PFSK-1 (cell line): ENCODE measurements at regions not wholly inside any gene's neighbourhood (a gene's known extent, or its start where the extent isn't known, plus 50 kb on each side); places are given as distances from the start of the nearest gene placed in this dataset.

Experiments used
- FOXP2 ChIP-seq: optimal IDR thresholded peaks from 2 replicates; pipeline ENCODE3; 2011; ENCODE audit warnings: borderline replicate concordance, control low read depth, inconsistent platforms; ENCODE audit not compliant: insufficient read depth; ENCODE audit errors: extremely low read length, extremely low read depth
- POLR2AphosphoS5 ChIP-seq: IDR thresholded peaks from 2 replicates; pipeline ENCODE4 v1.6.1; 2012; ENCODE audit warnings: low read depth, mild to moderate bottlenecking, control low read depth, low read length, moderate library complexity
- REST ChIP-seq, 2 experiments: IDR thresholded peaks; 2 replicates each; pipeline versions ENCODE4 v1.6.1 to v1.8.0; 2011 to 2012; ENCODE audit warnings: low read depth in 2 of 2, low read length in 2 of 2, control low read depth in 1 of 2, inconsistent platforms in 1 of 2, mild to moderate bottlenecking in 1 of 2, moderate library complexity in 1 of 2; ENCODE audit not compliant: insufficient read depth in 1 of 2
- SIN3A ChIP-seq: IDR thresholded peaks from 2 replicates; pipeline ENCODE4 v1.6.1; 2012; ENCODE audit warnings: mild to moderate bottlenecking, low read length, moderate library complexity, borderline replicate concordance; ENCODE audit not compliant: insufficient read depth
- TAF1 ChIP-seq: IDR thresholded peaks from 2 replicates; pipeline ENCODE4 v1.6.1; 2012; ENCODE audit warnings: low read length, control low read depth, borderline replicate concordance; ENCODE audit not compliant: insufficient read depth

DNA sequence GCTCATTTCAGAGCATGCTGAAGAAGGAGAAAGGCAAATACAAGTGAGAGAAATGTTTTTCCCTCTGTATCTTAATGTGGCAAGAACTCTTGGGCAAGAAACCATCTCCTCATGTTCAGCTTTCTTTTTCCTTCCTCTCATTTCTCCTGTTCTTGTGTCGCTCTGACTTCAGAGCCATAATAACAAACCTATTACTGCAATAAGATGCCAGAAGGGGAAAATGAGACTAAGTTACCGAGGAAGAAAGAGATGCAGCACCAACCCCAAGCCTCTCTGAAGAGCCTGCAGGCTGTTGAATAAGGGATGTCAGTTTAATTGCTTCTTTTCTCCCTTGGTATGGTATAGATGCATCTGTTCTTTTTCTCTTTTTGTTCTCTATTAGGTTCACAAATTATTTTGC, 170.1 kb upstream of the GLRA1 start:
- TF ChIP-seq REST (IDR thresholded peaks at IDR 0.05; ENCODE audit: insufficient read depth in 1 of 2, low read depth in 2 of 2, low read length in 2 of 2) (no peak), FOXP2 (no peak), TAF1 (no peak), SIN3A (no peak), POLR2AphosphoS5 (no peak)

DNA sequence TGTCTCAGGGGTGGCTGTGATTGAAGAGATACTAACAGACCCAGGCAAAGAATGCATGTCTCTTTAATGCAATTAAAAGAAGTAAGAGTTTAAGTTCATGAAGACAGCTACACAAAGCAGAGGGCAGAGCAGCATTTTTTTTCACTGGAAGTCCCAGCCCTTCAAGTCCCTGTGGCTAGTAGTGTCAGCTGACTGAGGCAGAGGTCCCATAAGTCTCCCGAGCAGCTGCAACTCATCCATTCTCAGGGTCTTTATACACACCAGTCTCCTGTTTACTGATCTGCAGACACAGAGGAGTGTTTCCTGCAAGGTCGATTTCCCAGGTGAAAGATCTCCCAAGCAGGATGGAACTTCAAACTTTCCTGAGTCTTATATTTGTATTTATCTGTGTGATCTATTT, 169.4 kb upstream of the GLRA1 start:
- TF ChIP-seq SIN3A (no peak), POLR2AphosphoS5 (no peak), TAF1 (no peak)

DNA sequence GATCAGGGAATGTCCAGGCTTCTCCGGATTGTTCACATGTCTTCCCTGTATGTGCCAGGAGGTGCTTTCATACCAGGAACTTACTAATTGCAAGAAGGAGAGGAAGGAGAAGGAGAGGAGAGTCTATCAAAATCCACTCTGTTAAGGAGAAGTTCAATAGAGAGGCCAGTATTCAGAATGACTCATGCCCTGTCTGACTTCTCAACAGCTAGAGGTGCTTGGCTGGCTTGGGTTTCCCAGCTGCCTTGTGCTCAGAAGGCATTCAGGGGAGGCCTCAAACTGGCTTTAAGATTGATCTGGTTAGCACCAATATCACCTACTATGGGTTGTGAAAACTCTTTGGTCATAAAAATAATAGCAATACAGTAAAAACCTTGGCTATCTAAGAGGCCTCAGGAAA, 167.9 kb upstream of the GLRA1 start:
- TF ChIP-seq TAF1 = no peak
- TF ChIP-seq FOXP2 = no peak
- no peak for TF ChIP-seq POLR2AphosphoS5
- no peak for TF ChIP-seq SIN3A
- TF ChIP-seq REST (IDR thresholded peaks at IDR 0.05; ENCODE audit: insufficient read depth in 1 of 2, low read depth in 2 of 2, low read length in 2 of 2) = no peak

DNA sequence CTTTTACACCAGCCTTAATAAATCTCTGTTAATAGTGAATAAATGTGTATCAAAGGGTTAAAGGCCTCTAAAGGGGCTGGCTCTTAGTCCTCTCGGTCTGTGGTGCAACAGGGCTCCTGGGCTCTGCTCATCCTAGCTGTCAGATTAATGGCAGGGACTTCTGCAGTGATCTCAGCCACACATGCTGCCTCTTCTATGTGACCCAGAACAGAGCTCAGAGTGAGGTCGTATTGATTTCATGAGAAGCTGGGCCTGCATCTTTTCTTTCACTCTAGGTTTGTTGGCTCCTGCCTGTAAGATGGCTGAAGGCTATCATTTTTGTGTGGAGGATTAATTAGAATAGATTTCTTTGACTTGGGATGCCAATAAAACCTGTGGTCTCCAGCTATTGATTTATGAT, 165.0 kb upstream of the GLRA1 start:
- TF ChIP-seq FOXP2 = no peak
- TF ChIP-seq REST (IDR thresholded peaks at IDR 0.05; ENCODE audit: insufficient read depth in 1 of 2, low read depth in 2 of 2, low read length in 2 of 2) = no peak
- TF ChIP-seq TAF1 = no peak
- TF ChIP-seq POLR2AphosphoS5 = no peak
- TF ChIP-seq SIN3A = no peak

DNA sequence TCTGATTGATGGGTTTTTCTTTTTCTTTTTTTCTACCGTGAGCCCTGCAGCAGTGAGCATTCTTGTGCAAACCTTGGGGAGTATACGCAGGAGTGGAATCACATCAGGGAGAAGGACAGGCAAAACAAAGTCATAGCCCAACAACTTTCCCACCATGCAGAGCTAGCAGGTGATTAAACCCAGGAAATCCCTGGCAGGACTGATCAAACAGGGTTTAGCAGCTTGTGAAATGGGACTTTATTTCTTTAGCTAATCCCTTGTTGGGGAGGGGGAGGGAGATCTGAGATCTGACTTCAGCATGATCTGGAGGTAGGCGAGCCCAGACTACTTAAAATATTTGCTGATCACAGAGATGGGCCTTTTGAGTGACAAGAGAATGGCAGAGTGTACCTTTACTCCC, 162.0 kb upstream of the GLRA1 start:
- no peak for TF ChIP-seq POLR2AphosphoS5

DNA sequence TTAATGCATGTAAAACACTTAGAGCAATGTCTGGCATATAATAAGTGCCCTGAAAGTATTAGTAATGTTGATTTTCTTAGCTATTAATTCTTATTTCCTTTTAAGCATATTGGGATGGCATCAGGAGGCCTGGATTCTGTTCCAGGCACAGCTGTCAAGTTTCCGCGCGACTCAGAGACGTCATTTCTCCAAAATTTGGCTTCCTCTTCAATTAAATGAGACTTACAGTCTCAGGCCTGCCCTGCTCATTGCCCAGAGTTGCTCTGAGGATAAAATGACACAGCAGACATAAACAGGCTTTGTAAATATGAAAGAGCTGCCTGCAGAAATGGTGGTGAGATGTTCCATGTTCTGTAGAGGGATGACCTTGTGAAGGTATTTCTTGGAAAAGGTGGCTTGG, 159.8 kb upstream of the GLRA1 start:
- TF ChIP-seq SIN3A = no peak
- TF ChIP-seq FOXP2 = no peak
- TF ChIP-seq TAF1 = no peak
- no peak for TF ChIP-seq POLR2AphosphoS5

GRCh38 chr5:152083231-152083630, 158.6 kb upstream of the GLRA1 start:
- TF ChIP-seq SIN3A (no peak), REST (IDR thresholded peaks at IDR 0.05; ENCODE audit: insufficient read depth in 1 of 2, low read depth in 2 of 2, low read length in 2 of 2) (no peak), POLR2AphosphoS5 (no peak), TAF1 (no peak), FOXP2 (no peak)
